Endothelial cell (in vitro differentiated cells): ENCODE measurements at regions not wholly inside any gene's neighbourhood (a gene's known extent, or its start where the extent isn't known, plus 50 kb on each side); places are given as distances from the start of the nearest gene placed in this dataset.
"Not testable (repeated sequence)": the region's sequence is repeated elsewhere in the genome, so short reads cannot be mapped to it uniquely, and the experiment has no call there.

ENCODE experiments used
- DNase-seq: peaks from one replicate; pipeline ENCODE4 v3.0.0; 2021; ENCODE audit warnings: low spot score
- H3K27ac Mint-ChIP-seq: one replicate; pipeline ENCODE4 v1.8.0; 2021; ENCODE audit warnings: mixed read lengths, inconsistent platforms; ENCODE audit not compliant: unreplicated experiment
- H3K27me3 Mint-ChIP-seq: one replicate; pipeline ENCODE4 v1.8.0; 2021; ENCODE audit warnings: mild to moderate bottlenecking, moderate library complexity, mixed read lengths, inconsistent platforms; ENCODE audit not compliant: unreplicated experiment
- H3K36me3 Mint-ChIP-seq: one replicate; pipeline ENCODE4 v1.8.0; 2021; ENCODE audit warnings: mild to moderate bottlenecking, low read depth, mixed read lengths, inconsistent platforms; ENCODE audit not compliant: unreplicated experiment
- H3K4me1 Mint-ChIP-seq: one replicate; pipeline ENCODE4 v1.8.0; 2021; ENCODE audit warnings: mild to moderate bottlenecking, mixed read lengths, inconsistent platforms; ENCODE audit not compliant: unreplicated experiment
- H3K4me3 Mint-ChIP-seq: one replicate; pipeline ENCODE4 v1.8.0; 2021; ENCODE audit warnings: mild to moderate bottlenecking, mixed read lengths, inconsistent platforms; ENCODE audit not compliant: unreplicated experiment
- H3K9me3 Mint-ChIP-seq: one replicate; pipeline ENCODE4 v1.8.0; 2021; ENCODE audit warnings: mixed read lengths, inconsistent platforms; ENCODE audit not compliant: unreplicated experiment
- CTCF ChIP-seq: fragments of 200-600 bp; sonication (generic); IDR thresholded peaks from one replicate; pipeline ENCODE4 v1.5.0; 2021; ENCODE audit warnings: antibody characterized with exemption; ENCODE audit not compliant: unreplicated experiment

- Mint-ChIP-seq H3K9me3 (no peaks in the 10 kb centered on the region), H3K27ac (no peak overlapping the region), H3K27me3 (peaks cover 3% of the 10 kb centered on the region), H3K4me3 (no peak overlapping the region), H3K4me1 (no peaks in the 10 kb centered on the region), H3K36me3 (no peaks in the 10 kb centered on the region)
- no peak for DNase-seq
- no peak for TF ChIP-seq CTCF
Observed at GRCh38 chr3:59502806-59503205, 453.0 kb upstream of the CFAP20DC start.

- DNase-seq, result no peak
- H3K36me3 Mint-ChIP-seq, result no peaks in the 10 kb centered on the region
- H3K4me3 Mint-ChIP-seq, result no peak overlapping the region
- H3K4me1 Mint-ChIP-seq, result peaks cover 10% of the 10 kb centered on the region
- TF ChIP-seq CTCF, result no peak
- no peaks in the 10 kb centered on the region for H3K9me3 Mint-ChIP-seq
- H3K27ac Mint-ChIP-seq, result no peak overlapping the region
- peaks cover 3% of the 10 kb centered on the region for H3K27me3 Mint-ChIP-seq
Observed at GRCh38 chr3:59499954-59500353, 450.1 kb upstream of the CFAP20DC start.

GRCh38 chr3:59499000-59499399, 449.2 kb upstream of the CFAP20DC start:
- H3K36me3 Mint-ChIP-seq, result no peaks in the 10 kb centered on the region

GRCh38 chr3:59496250-59496649, 446.4 kb upstream of the CFAP20DC start:
- H3K27ac Mint-ChIP-seq, result no peak overlapping the region
- no peaks in the 10 kb centered on the region for H3K9me3 Mint-ChIP-seq
- no peak for DNase-seq
- no peak for TF ChIP-seq CTCF
- H3K4me1 Mint-ChIP-seq, result peaks cover 14% of the 10 kb centered on the region
- H3K36me3 Mint-ChIP-seq, result no peaks in the 10 kb centered on the region
- no peak overlapping the region for H3K4me3 Mint-ChIP-seq
- peaks cover 1% of the 10 kb centered on the region for H3K27me3 Mint-ChIP-seq

More at GRCh38 chr3:59499000-59499399, 449.2 kb upstream of the CFAP20DC start:
- Mint-ChIP-seq H3K9me3 (no peaks in the 10 kb centered on the region), H3K27me3 (peaks cover 3% of the 10 kb centered on the region), H3K4me3 (no peak overlapping the region), H3K27ac (no peak overlapping the region), H3K4me1 (peaks cover 10% of the 10 kb centered on the region)
- no peak for DNase-seq
- no peak for TF ChIP-seq CTCF

- H3K9me3 Mint-ChIP-seq, H3K36me3 Mint-ChIP-seq, H3K4me3 Mint-ChIP-seq, H3K27ac Mint-ChIP-seq, DNase-seq, H3K27me3 Mint-ChIP-seq: not testable (repeated sequence)
- H3K4me1 Mint-ChIP-seq, result peaks cover 14% of the 10 kb centered on the region
Observed at GRCh38 chr3:59494969-59495368, 445.1 kb upstream of the CFAP20DC start.

GRCh38 chr3:59486520-59486919, 436.7 kb upstream of the CFAP20DC start:
- no peak overlapping the region for H3K4me3 Mint-ChIP-seq
- no peaks in the 10 kb centered on the region for H3K9me3 Mint-ChIP-seq
- H3K4me1 Mint-ChIP-seq, result peaks cover 6% of the 10 kb centered on the region
- peaks cover 2% of the 10 kb centered on the region for H3K27me3 Mint-ChIP-seq
- H3K36me3 Mint-ChIP-seq, result no peaks in the 10 kb centered on the region
- no peak overlapping the region for H3K27ac Mint-ChIP-seq
- no peak for DNase-seq
- no peak for TF ChIP-seq CTCF
